Sciatic nerve (tissue), 2 donors: ENCODE measurements at regions not wholly inside any gene's neighbourhood (a gene's known extent, or its start where the extent isn't known, plus 50 kb on each side); places are given as distances from the start of the nearest gene placed in this dataset.
"Not testable (repeated sequence)": the region's sequence is repeated elsewhere in the genome, so short reads cannot be mapped to it uniquely, and the experiment has no call there.

ENCODE experiments used
- ATAC-seq: fragments of 200-7000 bp; cut with Tn5 transposase; one replicate; pipeline ENCODE4 v1.9.1; 2020; ENCODE audit warnings: mild to moderate bottlenecking, moderate library complexity
- DNase-seq: peaks from one replicate; pipeline ENCODE4 v3.0.0-alpha.2; 2020; ENCODE audit warnings: low spot score
- intact Hi-C: fragments of 100-400 bp; cut with DNase I; formaldehyde crosslinking; loops from one replicate; pipeline ENCODE4 v1.14.2; 2022
- donor health status: DM: no; HTN: no; CAD: no.
- donor health status: DM: no; HTN: no; CAD: no.

DNA sequence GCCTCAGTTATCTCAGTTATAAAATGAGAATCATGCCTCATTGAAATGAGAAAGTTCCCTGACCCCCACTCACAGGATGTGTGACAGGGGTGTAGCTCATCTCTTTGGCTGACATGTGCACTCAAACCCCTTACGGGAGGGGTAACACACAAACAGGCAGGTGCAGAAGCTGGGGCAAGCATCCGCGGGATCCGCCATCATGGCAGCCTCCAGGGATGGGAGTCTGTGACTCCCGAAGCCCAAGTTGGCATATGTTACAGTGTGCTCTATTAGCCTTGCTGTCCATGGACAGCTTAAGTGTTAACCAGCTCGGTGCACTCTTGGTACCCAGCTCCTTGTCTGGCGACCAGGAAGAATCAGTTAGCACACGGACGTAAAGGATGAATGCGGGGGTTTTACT is 822.7 kb upstream of the SEMA6D start:
- ATAC-seq: no peak
- no peak for DNase-seq
- intact Hi-C loops: no loop called here

DNA sequence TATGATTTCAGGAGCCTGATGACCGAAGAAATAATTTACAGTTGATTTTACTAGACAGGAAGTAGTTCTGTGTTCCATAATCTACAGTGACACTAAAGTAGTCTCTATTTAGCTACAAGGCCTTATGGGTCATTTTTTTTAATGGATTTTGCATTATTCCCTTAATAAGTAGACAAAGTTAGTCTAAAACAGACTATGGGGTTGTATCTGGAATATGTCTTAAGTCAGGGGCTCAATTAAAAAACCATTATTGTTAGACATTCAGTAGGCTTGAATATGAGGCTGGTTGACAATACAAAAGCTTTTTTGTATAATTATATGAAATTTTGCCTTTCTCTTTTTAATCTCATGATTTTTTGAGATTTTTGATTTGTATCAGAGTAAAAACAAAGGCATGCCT is 820.0 kb upstream of the SEMA6D start:
- ATAC-seq: no peak
- DNase-seq: no peak
- intact Hi-C loops: no loop called here

DNA sequence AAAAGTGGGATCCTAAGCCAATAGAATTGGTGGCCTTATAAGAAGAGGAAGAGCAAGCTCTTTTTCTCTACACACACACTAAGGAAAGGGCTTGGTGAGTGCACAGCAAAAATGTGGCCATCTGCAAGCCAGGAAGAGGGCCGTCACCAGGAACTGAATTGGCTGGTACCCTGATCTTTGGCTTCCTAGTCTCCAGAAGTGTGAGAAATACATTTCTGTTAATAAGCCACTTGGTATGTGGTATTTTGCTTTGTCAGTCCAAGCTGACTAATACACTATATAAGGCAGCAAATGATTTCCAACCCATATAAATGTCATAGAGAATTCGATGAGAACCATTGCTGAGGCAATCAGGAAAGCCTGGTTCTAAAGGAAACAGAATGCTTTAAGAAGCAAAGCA is 816.3 kb upstream of the SEMA6D start:
- ATAC-seq: no peak
- no peak for DNase-seq
- intact Hi-C loops: no loop called here

DNA sequence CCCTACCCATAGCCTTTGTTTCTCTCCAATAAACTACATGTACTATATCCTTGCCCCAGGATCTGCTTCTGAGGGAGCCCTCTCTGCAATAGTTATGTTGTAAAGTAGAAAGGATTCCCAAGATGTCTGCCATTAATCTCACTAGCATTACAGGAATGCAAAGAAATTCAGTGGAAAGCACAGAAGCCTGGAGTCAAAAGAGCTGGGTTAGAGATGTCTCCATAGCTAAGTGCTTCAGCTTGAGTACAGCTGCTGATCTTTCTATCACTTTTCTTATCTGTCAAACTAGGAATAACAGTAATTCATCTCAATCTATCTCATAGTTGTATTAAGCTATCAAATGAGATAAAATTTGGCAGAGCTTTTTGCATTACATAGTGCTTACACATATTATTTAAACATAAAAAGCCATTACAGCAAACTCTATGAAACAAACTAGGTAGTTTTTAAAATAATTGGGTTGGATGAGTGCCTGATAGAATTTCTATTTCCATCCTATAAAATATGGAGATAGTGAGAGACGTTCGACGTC is 799.5 kb upstream of the SEMA6D start:
- DNase-seq (no peak), ATAC-seq (no peak)
- intact Hi-C loops: no loop called here

DNA sequence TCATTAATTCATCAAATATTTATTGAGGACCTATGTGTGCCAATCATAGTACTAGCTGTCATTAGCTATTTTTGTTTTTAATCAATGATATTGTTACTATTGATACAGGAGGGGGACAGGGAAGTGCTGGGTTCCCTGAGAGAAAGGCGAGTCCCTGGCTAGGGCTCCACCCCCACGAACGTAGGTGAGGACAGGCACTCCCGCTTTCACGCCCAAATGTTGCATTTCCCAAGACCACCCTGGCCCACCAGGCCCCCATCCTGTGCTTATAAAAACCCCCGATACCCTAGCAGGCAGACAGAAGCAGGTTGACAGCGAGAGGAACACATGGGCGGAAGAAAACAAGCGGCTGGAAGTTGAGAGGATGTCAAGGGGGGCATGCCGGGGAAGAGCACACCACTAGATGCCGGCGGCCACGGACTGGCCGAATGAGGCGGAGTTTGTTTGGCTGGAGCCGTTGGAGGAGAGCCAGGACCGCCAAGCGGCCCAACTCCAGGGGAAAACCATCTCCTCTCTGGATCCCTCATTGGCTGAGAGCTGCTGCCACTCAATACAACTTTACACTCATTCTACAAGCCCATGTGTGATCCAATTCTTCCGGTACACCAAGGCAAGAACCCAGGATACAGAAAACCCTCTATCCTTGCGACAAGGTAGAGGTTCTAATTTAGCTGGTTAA is 798.7 kb upstream of the SEMA6D start:
- ATAC-seq: no peak
- DNase-seq: no peak
- intact Hi-C loops: no loop called here

DNA sequence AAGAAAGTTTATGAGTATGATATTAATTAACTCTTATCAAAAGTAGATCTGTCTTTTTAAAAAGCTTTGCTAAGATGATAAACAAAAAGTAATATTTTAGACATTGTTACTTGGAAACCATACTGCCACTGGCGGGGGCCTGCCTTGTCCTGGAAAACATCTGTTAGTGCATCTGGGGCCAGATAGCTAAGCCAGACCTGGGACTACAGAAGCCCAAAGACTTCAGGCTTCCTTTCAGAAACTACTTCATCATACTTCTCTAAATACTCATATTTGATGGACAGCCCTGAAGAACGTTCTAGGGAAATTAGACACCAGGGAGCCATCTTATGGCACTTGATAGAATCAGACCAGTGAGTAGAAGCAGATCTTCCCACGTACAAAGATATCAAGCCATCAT is 795.4 kb upstream of the SEMA6D start:
- ATAC-seq: no peak
- intact Hi-C loops: no loop called here
- DNase-seq: no peak

DNA sequence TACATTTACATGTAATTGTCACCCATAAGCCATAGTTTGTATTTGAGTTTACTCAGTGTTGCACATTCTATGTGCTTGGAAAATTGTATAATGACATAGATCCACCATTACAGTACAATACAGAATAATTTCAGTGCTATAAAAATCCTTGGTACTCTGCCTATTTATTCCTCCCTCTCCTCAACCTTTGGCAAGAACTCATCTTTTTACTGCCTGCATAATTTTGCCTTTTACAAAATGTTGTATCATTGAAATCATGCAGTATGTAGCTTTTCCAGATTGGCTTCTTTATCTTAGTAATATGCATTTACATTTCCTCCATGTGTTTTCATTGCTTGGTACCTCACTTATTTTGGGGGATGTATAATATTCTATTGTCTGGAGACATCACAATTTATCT is 786.9 kb upstream of the SEMA6D start:
- intact Hi-C loops: no loop called here
- no peak for DNase-seq
- no peak for ATAC-seq

DNA sequence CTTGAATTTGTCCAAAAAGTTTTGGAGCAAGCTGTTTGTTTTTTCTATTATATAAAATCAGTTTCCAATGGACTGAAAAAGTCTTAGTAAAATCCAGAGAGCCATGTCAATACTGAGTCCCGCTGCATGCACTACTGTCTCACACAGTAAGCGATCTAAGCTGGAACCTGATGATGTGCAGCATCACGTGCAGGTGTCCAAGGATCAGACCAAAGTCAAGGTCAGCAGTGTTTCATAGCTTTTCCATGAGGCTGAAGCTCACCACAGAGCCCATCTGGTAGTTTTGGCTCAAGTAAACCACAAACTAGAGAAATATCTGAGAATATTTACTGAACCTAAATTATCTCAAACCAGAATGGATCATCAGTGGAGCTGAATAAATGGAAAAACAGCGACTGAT is 784.0 kb upstream of the SEMA6D start:
- no peak for DNase-seq
- ATAC-seq: no peak

DNA sequence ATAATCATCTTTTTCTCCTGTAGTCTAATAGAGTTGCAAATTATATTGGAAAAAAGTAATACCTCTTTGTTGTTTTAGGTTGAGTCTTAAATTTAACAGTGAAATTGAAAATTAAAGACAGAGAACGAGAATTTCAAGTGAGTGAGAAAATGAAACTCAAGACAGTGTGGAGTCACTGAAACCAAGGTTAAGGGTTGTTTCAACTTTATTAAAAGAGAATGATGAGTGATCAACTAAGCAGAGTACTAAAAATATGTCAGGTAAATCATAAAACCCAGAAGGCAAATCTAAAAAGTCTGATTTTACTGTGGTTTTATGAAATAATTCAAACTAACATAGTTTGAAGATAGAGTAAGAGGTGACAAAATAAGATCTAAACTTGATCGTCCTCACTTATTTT is 782.5 kb upstream of the SEMA6D start:
- DNase-seq (no peak), ATAC-seq (no peak)
- intact Hi-C loops: no loop called here

More for the DNA sequence above, 784.0 kb upstream of the SEMA6D start:
- intact Hi-C loops: no loop called here

DNA sequence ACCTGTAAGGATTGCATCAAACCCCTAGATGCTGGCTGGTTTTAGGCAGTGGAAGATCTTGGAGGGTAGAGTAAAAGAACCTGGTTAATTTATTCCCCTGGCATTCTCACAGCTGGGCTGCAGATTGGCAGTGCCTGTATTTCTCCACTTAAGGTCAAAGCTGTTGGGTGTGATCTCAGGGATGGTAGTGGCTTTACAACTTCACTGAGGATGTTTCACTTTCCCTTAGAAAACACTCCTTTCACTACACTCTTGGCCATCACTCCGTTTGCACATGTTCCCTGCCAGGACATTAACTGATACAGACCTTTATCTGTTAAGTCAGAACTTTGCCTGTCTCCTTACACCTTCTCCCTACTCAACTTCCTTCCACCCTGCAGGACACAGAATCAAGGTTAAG is 779.1 kb upstream of the SEMA6D start:
- ATAC-seq (no peak), DNase-seq (no peak)
- intact Hi-C loops: no loop called here

DNA sequence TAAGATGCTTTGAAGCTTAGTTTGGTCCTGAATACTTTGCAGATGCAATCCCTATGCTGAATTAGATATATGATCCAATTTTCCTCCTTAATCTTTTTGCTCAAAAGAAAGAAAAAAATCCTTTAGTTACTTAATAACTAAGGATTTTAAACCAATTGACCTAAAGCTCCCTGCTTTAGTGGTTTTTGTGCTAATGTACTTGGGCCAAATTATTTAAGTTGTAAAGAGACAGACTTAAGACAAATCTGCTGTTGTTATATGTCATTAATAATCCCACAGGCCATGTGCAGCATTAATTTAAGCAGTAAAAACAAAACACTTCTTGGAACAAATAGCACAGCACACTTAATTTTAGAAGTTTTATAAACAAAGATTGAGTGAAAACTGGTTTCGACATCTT is 776.1 kb upstream of the SEMA6D start:
- intact Hi-C loops: no loop called here
- DNase-seq (no peak), ATAC-seq (no peak)

DNA sequence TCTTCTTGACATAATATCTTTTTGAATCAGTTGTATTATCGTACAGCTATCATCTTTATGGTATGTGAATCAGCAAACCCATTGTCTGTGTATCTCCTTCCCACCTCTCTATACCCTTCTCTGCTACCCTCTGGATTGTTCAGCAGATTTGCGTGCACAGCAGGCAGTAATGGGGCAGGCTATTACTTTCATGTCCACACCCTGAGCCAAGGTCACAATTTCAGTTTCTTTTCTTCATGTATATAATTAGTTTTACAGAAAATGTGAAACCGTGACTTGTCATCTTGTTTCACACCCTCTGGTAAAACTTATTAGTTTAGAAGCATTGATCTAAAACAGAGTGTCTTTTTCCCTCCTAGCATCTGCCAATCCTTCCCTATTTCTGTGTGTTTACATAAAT is 770.4 kb upstream of the SEMA6D start:
- intact Hi-C loops: no loop called here
- DNase-seq (no peak), ATAC-seq (no peak)

DNA sequence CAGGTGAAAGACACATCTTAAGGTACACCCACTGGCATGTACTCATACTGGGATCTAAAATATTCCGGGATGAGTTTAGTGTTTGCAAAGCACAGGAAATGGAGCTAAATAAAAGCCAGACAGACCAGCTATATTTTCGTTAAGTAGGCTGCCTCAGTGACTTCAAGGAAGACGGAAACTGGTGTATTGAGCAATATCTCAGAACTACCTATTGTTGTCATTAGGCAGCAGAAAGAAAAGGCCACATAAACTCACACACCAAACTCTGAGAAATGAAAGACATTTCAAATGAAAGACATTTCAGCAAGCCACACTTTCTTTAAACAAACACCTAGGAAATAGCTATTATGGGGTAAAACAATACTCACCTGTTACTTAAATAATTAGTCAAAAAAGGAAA is 761.7 kb upstream of the SEMA6D start:
- intact Hi-C loops: no loop called here
- ATAC-seq (no peak), DNase-seq (no peak)

DNA sequence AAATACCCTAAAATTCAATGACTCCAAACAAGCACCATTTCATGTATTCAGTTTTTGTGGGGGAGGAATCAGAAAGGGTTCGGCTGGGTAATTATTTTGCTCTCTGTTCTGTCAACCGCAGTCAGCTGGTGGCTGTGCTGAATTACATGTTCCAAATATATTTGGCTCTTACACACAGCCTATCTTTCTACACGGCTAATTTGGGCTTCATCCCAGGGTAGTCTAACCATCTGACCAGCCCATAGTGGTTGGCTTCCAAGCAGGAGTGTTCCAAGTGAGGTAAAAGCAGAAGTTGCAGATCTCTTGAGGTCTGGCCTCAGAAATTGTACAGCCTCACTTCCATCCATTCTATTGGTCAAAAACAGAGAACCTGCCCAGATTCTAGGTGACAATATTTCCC is 760.8 kb upstream of the SEMA6D start:
- ATAC-seq (peak; percentile 65), DNase-seq (no peak)
- intact Hi-C loops: no loop called here

DNA sequence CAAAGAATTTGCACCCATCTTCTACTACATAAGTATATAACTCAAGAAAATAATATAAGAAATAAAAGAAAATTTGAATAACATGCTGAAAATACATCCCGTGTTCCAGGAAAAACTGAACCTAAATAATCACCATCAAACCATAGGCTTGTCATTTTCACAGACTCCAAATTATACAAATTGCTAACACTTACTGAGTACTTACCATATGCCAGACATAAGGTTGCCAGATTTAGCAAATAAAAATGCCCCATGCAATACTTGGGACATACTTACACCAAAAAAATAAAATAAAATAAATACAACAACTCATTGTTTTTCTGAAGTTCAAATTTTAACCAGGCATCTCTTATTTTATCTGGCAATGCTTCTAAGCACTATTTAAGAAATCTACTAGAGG is 760.4 kb upstream of the SEMA6D start:
- no peak for DNase-seq
- ATAC-seq: no peak
- intact Hi-C loops: no loop called here

DNA sequence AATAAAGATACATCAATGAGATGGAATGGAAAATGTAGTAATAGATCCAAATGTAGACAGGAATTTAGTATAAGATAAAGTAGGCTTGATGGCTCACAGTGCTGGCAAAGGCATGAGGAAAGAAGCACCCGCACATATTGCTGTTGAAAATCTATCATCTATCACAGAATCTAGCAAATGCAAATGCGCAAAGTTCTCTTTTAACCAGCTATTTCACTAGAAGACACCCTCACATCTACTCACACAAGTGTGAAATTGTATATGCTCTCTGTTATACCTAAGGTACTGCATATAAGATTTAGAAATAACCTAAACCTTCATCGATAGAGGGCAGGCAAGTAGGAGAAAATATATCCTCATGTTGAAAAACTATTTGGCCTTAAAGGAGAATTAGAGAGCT is 756.7 kb upstream of the SEMA6D start:
- ATAC-seq (no peak), DNase-seq (no peak)
- intact Hi-C loops: no loop called here

DNA sequence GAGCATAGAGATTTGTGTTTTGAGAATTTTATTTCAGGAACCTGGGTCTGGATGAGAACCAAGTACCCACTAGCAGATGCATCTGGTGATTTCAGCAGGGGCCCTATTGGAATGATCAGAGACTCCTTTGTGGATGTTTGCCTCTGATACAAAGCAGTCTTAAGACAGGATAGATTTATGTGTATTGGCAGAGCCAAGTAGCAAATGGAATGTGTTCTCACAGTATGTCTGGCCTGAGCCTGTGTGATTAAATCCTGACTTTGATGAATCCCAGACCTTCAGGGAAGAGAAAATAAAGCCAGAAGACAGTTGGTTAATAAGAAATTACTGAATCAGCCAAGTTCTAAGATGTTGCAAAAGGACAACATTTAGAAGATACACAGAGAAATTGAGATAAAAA is 755.5 kb upstream of the SEMA6D start:
- DNase-seq (no peak), ATAC-seq (no peak)
- intact Hi-C loops: no loop called here

DNA sequence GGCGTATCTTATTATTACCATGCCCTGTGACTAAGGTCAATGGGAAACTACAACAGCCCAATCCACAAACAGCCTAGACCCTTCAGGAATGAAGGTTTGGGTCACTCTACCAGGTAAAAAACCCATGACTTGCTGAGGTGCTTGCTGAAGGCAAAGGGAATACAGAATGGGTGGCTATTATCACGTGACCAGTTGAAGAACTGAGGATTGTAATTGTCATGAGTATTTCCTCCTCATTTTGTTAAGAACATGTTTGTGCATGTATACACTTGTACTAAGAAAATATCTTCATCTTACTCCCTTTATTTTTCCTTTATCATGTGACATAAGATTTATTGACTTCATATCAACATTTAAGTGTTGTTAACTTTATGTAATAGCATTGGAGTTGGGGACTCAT is 729.2 kb upstream of the SEMA6D start:
- intact Hi-C loops, ATAC-seq: not testable (repeated sequence)

DNA sequence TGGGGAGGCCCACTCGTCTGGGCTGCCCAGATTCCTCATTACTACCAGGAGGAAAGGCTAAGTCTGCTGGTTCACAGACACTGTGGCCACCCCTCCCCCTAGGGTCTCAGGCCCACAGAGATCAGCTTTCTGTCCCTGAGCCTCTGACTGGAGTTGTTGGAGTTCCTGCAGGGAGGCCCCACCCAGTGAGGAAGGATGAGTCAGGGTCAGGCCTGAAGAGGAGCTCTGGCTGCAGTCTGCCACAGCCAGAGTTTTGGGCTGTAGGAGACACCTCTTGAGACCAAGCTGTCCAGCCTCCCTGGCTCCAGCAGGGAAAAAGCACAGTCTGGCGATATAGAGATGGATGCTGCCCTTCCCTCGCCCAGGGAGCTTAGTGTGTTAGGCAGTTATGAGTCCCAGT is 720.9 kb upstream of the SEMA6D start:
- intact Hi-C loops: no loop called here
- no peak for ATAC-seq
- DNase-seq: no peak

More for the DNA sequence above, 729.2 kb upstream of the SEMA6D start:
- not testable (repeated sequence) for DNase-seq

DNA sequence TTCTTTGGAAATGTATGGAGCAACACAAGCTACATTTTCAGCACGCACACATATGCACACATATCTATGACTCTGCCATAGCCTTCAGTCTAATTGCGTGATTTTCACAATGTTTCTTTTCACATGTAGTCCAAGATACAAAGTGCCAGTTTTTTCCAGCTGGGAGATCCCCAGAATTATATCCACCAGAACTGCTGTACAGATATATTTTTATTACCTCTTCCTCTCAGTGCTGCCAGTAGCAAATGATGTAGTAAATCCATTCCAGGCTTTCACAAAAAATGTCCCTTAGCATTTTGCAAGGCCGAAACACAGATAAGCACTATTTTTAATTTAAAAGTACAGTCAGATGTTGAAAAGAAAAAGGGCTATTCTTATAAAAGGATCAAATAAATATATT is 719.8 kb upstream of the SEMA6D start:
- DNase-seq (no peak), ATAC-seq (no peak)
- intact Hi-C loops: no loop called here

DNA sequence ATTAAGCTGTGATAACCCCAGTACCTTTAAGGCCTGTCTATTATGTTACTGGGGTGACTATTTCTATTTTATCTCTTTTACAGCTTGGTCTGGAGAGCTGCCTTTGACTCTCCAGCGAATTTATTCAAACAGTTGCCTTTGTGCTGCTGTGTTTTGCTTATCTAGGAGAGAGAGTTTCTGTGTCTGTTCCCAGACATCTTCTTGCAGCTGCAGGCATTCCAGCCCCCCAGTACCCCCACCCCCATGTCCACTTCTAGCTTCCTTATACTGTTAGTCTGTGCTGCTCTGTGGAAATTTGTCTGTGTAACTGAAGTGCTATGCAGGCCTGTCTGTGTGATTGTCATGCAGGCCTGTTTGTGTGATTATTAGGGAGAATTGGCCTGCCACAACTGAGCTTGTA is 713.7 kb upstream of the SEMA6D start:
- intact Hi-C loops: no loop called here
- ATAC-seq: no peak
- no peak for DNase-seq
